Uterus (tissue), 3 donors: ENCODE measurements at regions not wholly inside any gene's neighbourhood (a gene's known extent, or its start where the extent isn't known, plus 50 kb on each side); places are given as distances from the start of the nearest gene placed in this dataset.
A peak's percentile ranks its signal among the peaks of the same experiment; 100 is the strongest.

Experiments
- DNase-seq, 2 donors: peaks; one replicate each; pipeline ENCODE4 v3.0.0-alpha.2; 2019 to 2020
- H3K27ac ChIP-seq, 2 donors: fragments of 200-600 bp; sonication (generic); 1 replicate in 1 of 2; 2 replicates in 1 of 2; pipeline ENCODE4 v1.5.1; 2016 to 2018
- H3K27me3 ChIP-seq, 2 donors: fragments of 200-600 bp; sonication (generic); one replicate each; pipeline ENCODE4 v1.5.1; 2018 to 2019; ENCODE audit warnings: control low read depth in 1 of 2
- H3K36me3 ChIP-seq, 2 donors: fragments of 200-600 bp; sonication (generic); one replicate each; pipeline ENCODE4 v1.5.1; 2019; ENCODE audit warnings: control low read depth in 1 of 2
- H3K4me1 ChIP-seq, 2 donors: fragments of 200-600 bp; sonication (generic); one replicate each; pipeline ENCODE4 v1.5.1; 2018 to 2019; ENCODE audit warnings: control low read depth in 1 of 2
- H3K4me3 ChIP-seq, 2 donors: fragments of 200-600 bp; sonication (generic); 1 replicate in 1 of 2; 2 replicates in 1 of 2; pipeline ENCODE4 v1.5.1; 2018 to 2019; ENCODE audit warnings: mild to moderate bottlenecking in 1 of 2
- H3K9me3 ChIP-seq, 2 donors: fragments of 200-600 bp; sonication (generic); one replicate each; pipeline ENCODE4 v1.5.1; 2019; ENCODE audit warnings: control low read depth in 1 of 2
- CTCF ChIP-seq, 4 experiments: fragments of 200-600 bp in 2 of 4; fragments of 450-650 bp in 2 of 4; sonication (generic) in 2 of 4; IDR thresholded peaks; one replicate each; pipeline ENCODE4 v1.5.1; 2016 to 2019; ENCODE audit warnings: antibody characterized with exemption in 4 of 4, mild to moderate bottlenecking in 2 of 4, moderate library complexity in 1 of 4
- POLR2A ChIP-seq, 2 donors: fragments of 450-650 bp; IDR thresholded peaks; one replicate each; pipeline ENCODE4 v1.6.1; 2016; ENCODE audit warnings: antibody characterized with exemption in 2 of 2, mild to moderate bottlenecking in 1 of 2, moderate library complexity in 1 of 2
- intact Hi-C: fragments of 100-400 bp; cut with DNase I; formaldehyde crosslinking; loops from one replicate; pipeline ENCODE4 v1.15.1; 2023; ENCODE audit warnings: low total_unique reads
- donor health status: DM: yes; HTN: yes; CAD: no.

- TF ChIP-seq POLR2A (IDR thresholded peaks at IDR 0.05) (no peak), CTCF (IDR thresholded peaks at IDR 0.05) (no peak)
- Histone ChIP-seq H3K4me3 (no peak overlapping the region), H3K27me3 (no peaks in the 10 kb centered on the region), H3K4me1 (no peaks in the 10 kb centered on the region), H3K36me3 (no peaks in the 10 kb centered on the region), H3K9me3 (no peaks in the 10 kb centered on the region), H3K27ac (no peak overlapping the region)
- intact Hi-C loops, result no loop called here
- no peak for DNase-seq
Observed at GRCh38 chr4:57205580-57205979, 95.4 kb upstream of the IGFBP7 start.

- no peak for TF ChIP-seq POLR2A (IDR thresholded peaks at IDR 0.05)
- TF ChIP-seq CTCF (IDR thresholded peaks at IDR 0.05), result no peak
- Histone ChIP-seq H3K4me3 (no peak overlapping the region), H3K4me1 (no peaks in the 10 kb centered on the region), H3K9me3 (no peaks in the 10 kb centered on the region), H3K27ac (no peak overlapping the region), H3K36me3 (no peaks in the 10 kb centered on the region), H3K27me3 (no peaks in the 10 kb centered on the region)
- DNase-seq, result no peak
- intact Hi-C loops, result no loop called here
Observed at GRCh38 chr4:57200799-57201327, 90.7 kb upstream of the IGFBP7 start.

GRCh38 chr4:57199267-57199666 lies 89.1 kb upstream of the IGFBP7 start:
- intact Hi-C loops, result no loop called here
- Histone ChIP-seq H3K36me3 (no peaks in the 10 kb centered on the region), H3K4me1 (no peaks in the 10 kb centered on the region), H3K27me3 (no peaks in the 10 kb centered on the region), H3K27ac (no peak overlapping the region), H3K4me3 (no peak overlapping the region), H3K9me3 (no peaks in the 10 kb centered on the region)
- no peak for DNase-seq
- TF ChIP-seq CTCF (IDR thresholded peaks at IDR 0.05) (no peak), POLR2A (IDR thresholded peaks at IDR 0.05) (no peak)

DNA sequence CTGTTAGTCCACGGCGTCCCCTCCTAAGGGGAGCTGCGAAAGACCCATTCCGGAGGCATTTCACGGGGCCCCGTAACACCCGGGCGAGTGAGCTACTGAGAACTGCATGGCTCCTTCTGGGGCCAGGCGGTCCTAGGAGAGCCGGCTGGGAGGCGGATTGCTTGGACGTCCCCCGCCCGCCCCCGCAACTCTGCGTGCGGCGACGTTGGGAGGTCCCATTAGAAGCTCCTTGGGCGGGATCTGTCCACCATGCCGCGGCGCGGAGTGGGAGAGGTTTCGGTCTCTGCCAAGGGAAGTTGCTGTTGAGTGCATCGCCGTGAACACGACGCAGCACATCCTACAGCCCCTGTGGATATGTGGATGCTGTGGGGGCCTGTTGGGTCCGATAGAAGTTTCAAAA lies 85.4 kb upstream of the IGFBP7 start:
- intact Hi-C loops, result no loop called here
- no peak for DNase-seq
- H3K4me3 ChIP-seq, result no peak overlapping the region
- no peaks in the 10 kb centered on the region for H3K36me3 ChIP-seq
- no peaks in the 10 kb centered on the region for H3K9me3 ChIP-seq
- no peak for TF ChIP-seq POLR2A (IDR thresholded peaks at IDR 0.05)
- no peak for TF ChIP-seq CTCF (IDR thresholded peaks at IDR 0.05)
- no peak overlapping the region for H3K27ac ChIP-seq
- peaks cover 0 to 5% of the 10 kb centered on the region in 2 donors for H3K4me1 ChIP-seq
- H3K27me3 ChIP-seq, result no peaks in the 10 kb centered on the region

GRCh38 chr4:57194068-57194611 lies 84.0 kb upstream of the IGFBP7 start:
- Histone ChIP-seq H3K4me3 (peak overlapping the region in 1 of 2 donors; percentile 12), H3K27me3 (no peaks in the 10 kb centered on the region), H3K4me1 (peaks cover 0 to 5% of the 10 kb centered on the region in 2 donors), H3K36me3 (no peaks in the 10 kb centered on the region), H3K27ac (peak overlapping the region; percentile 57 to 62), H3K9me3 (no peaks in the 10 kb centered on the region)
- TF ChIP-seq CTCF (IDR thresholded peaks at IDR 0.05) (no peak), POLR2A (IDR thresholded peaks at IDR 0.05) (no peak)
- DNase-seq, result no peak
- intact Hi-C loops, result no loop called here
